GM19239 (cell line): ENCODE measurements at regions not wholly inside any gene's neighbourhood (a gene's known extent, or its start where the extent isn't known, plus 50 kb on each side); places are given as distances from the start of the nearest gene placed in this dataset.
"Not testable (repeated sequence)": the region's sequence is repeated elsewhere in the genome, so short reads cannot be mapped to it uniquely, and the experiment has no call there.

Source experiments
- DNase-seq: peaks from one replicate; pipeline ENCODE4 v3.0.0; 2011; ENCODE audit warnings: low spot score; ENCODE audit not compliant: insufficient read length
- FAIRE-seq: peaks from 2 replicates; lab custom pipeline; 2011; peaks lifted over from hg19 to GRCh38; lab: Jason Lieb, UNC

GRCh38 chr22:22772883-22773282, 114.7 kb upstream of the IGLL5 start:
- no peak for FAIRE-seq
- DNase-seq, result no peak

DNA sequence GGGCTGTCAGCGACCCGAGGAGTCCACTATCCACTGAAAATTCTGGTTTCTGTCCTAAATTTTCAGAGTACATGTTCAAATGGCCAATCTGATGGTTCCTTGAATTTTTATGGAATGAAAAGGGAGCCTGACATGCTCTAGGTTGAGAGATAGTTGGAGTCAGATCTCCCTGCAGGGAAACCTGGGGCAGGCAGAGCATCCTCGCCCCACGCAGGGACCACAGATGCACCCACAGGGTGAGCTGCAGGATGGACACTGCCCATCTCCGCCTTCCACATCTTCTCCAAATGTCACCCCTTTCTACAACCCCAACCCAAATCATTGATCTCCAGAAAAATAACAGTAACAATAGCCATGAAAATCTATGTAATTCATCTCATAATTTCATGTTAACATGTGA, 114.2 kb upstream of the IGLL5 start:
- FAIRE-seq (no peak), DNase-seq (no peak)

DNA sequence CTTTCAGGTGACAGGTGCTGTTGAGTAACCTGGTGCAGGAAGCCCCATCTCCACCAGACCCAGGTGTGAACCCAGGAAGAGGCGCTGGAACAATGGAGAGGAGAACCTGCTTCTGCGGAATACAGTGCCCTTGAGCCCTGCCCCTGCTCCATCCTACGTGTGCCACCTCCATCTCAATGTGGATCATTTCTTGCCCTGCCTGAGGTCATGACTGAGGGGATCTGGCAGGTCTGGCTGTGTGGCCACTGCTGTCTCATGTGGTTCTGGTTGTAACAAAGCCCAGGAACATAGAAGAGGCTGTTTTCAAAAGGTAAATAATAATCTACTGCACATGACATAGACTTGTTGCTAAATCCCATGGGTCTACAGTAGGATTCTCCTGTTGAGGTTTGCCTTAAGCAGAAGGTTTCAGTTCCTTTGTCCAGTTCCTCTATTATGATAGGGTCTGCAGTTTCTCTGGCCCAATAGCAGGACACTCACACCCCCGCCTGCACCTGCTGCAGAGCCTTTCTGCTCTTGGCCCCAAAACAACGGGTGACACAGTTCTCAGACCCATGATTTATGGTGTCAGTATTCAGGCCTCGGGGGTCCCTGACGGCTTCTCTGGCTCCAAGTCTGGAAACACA, 113.5 kb upstream of the IGLL5 start:
- no peak for DNase-seq
- FAIRE-seq, result no peak

- FAIRE-seq, result peak; percentile 82
- not testable (repeated sequence) for DNase-seq
Measured at GRCh38 chr22:22774762-22775161, 112.9 kb upstream of the IGLL5 start.

DNA sequence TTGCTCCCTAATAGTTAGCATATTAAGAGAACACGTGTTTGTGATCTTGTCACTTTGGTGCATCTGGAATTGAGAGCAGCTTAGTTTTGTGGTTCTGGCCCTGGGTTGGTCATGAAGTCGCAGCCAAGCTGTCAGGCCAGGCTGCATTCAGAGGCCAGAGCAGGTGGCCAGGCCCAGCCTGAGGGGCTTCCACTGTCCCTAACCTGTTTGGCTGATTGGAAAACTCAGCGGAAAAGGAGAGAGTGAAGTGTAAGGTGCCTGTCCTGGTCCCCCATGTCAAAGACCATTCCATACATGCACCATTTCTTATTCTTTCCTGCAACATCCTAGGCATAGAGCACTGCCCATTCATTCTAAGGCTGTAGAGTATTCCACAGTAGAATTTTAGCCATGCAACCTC, 111.5 kb upstream of the IGLL5 start:
- no peak for DNase-seq
- no peak for FAIRE-seq

DNA sequence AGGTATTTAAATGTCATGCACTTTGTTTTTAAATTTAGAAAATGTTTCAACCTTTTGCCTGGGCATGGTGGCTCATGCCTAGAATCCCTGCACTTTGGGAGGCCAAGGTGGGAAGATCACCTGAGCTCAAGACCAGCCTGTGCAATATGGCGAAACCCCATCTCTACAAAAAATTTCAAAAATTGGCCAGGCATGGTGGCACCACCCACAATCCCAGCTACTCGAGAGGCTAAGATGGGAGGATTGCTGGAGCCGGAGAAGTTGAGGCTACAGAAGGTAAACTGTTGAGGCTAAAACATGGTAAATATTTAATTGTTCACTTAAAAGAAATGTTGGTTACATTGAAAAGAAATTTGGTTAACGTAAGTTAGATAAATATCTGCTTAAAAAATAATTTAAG, 108.4 kb upstream of the IGLL5 start:
- no peak for FAIRE-seq

DNA sequence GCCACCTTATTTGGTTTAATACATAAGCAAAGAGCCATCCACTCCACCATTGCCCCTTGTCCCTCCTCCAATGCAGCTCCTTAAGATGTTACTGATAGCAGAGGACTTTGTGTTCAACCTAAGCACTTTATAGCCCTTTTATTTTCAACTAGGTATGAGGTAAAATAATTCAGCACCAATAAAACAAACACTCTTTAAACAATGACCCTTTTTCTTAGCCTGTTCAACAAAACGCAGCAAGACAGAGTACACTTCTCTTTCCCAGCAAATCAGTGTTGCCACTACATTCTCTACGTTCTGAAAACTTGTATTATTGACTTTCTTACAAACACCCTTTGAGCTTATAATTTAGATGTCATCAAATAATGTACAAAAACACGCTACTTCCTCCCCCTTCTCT, 104.0 kb upstream of the IGLL5 start:
- FAIRE-seq (no peak), DNase-seq (no peak)

More for the DNA sequence above, 108.4 kb upstream of the IGLL5 start:
- DNase-seq, result no peak

- FAIRE-seq (no peak), DNase-seq (no peak)
Measured at GRCh38 chr22:22784249-22785039, 103.2 kb upstream of the IGLL5 start.

DNA sequence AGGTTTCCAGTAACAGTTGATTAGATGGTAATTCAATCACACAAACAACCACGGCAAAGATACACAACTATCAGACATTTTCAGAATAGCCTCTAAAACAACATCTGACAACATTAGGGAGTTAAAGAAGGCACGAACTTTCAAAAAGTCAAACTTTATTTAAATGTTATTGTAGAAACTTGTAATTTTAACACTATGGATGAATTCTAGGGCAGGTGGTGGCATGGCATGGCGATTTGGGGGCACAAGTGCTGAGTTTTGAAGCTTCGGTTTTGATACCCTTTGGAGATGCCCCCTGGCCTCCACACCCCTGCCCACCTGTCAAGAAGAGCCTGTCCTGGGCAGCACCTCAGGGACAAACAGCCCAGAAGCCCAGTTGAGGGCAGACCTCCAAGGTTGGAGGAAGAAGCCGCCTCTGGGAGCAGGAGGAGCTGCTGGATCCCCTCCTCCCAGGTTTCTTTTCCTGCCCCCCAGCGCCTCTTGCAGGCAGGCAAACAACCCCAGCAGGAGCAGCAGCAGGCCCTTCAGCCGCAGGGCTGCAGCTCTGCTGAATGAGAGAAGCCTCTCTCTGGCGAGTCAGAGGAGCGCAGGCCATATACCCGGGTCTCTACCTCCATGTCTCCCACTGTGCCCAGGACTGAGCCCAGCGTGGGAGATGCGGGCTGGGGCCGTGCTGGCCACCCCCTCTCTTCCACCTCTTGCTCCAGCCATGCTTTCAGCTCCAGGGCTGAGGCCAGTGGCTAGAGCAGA, 102.1 kb upstream of the IGLL5 start:
- DNase-seq (no peak), FAIRE-seq (no peak)

DNA sequence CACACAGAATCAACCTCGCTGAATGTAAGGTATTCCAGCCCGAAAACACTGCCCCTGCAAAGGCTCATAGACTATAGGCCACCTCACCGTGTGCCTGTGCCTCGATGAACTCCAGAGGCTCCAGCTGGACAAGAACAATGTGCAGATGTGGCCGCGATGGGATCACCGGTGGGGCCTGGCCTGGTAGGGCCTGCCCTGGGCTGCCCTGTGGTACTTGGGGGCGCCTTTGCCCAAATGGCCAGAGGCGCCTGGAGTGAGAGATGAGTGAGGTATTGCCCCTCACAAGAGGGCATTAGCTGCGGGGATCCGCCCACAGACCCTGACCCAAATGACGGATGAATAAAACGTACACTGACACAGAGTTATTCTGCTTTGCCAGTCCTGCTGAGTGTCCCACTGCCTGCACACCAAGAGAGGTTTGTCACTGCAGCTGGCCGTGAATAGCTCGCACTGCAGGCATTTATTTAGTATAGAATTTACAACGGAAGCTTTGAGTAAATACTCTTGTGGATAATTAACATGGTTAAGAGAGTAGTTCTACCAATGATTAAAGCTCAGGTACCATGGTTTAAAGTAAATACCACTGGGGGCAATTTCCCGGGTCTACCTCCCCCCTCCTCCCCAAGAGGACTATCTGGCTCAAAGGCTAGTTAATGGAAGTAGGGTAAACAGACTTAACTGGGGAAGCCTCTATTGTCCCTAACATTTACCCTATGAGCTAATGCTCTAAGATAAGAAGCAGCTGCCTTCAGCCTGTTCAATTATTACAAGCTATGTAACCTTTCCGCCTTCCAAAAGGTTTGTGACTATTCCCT, 101.1 kb upstream of the IGLL5 start:
- DNase-seq (no peak), FAIRE-seq (no peak)

DNA sequence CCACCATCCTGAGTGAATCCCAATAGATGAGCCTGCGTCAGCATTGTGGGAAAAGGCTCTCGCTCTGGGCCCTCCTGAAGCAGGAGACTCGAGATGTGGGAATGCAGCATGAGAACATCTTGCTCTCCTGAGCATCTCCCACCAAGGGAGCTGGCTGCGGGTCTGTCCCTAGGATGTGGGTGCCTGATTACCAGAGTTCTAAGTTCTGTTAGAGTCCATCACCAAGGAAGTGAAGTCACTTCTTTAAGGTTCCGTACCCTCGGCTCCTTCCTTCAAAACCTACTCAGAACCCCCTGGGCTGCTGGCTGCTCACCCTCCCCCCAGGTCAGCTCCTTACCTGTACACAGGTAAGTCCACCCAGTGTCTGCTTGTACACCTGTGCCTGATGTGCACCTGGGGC, 100.5 kb upstream of the IGLL5 start:
- FAIRE-seq (no peak), DNase-seq (no peak)

DNA sequence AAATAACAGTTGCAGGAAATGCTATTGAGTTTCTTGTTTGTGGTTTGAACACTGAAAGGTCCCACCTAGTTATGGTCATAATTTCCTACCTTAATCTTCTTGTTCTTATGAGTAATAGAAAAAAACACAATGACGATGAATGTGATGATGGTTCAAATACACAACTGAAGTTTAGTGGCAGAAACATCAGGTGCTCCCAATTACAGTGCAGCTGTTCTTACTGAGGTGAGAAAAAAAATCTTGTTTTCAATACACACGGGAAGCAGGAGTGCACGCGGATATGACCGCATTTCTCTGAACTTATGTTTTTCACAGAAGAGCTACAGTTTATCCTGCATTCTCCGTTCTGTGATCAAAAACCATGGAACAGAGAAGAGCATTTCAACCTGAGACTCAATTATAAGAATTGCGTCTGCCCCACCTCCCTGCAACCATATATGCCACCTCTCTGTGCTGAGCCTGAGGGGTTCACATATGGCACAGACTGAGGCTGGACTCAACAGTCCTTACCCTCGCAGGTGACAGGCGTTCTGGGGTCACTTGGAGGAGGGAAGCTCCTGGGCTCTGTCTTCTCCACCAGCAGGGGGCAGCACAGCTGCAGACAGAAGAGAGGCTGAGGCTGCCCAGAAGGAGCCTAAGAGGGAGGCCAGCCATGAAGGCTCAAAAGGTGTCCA, 99.7 kb upstream of the IGLL5 start:
- FAIRE-seq (peak; percentile 90), DNase-seq (peak; percentile 70)

DNA sequence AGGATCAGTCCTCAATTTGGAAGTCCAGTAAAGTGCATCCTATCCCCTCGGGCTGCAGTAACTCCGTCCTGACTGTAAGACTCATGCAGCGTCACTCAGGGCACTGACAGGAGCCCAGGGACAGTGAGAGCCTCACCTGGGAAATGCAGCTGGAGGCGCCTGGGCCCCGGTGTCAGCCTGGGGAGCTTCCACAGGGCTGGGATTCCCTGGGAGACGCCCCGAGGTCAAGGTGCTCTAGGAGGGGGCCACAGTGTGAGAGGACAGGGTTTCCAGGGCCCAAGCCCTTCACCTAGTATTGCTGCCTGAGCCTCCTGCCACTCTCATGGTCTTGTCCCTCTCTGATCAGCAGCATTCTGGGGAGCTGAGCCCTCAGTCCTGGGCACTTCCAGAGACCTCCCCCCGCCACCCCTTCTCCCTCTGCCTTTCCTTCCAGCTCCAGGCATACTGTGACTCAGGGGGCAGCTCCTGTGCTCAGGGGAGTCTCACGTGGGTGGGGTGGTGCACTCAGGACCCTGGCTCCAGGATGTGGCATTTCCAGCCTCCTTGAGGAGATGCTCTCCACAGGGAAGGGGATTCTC, 99.1 kb upstream of the IGLL5 start:
- no peak for FAIRE-seq

GRCh38 chr22:22789233-22789921, 98.2 kb upstream of the IGLL5 start:
- no peak for FAIRE-seq
- no peak for DNase-seq

More for the DNA sequence above, 99.1 kb upstream of the IGLL5 start:
- no peak for DNase-seq

DNA sequence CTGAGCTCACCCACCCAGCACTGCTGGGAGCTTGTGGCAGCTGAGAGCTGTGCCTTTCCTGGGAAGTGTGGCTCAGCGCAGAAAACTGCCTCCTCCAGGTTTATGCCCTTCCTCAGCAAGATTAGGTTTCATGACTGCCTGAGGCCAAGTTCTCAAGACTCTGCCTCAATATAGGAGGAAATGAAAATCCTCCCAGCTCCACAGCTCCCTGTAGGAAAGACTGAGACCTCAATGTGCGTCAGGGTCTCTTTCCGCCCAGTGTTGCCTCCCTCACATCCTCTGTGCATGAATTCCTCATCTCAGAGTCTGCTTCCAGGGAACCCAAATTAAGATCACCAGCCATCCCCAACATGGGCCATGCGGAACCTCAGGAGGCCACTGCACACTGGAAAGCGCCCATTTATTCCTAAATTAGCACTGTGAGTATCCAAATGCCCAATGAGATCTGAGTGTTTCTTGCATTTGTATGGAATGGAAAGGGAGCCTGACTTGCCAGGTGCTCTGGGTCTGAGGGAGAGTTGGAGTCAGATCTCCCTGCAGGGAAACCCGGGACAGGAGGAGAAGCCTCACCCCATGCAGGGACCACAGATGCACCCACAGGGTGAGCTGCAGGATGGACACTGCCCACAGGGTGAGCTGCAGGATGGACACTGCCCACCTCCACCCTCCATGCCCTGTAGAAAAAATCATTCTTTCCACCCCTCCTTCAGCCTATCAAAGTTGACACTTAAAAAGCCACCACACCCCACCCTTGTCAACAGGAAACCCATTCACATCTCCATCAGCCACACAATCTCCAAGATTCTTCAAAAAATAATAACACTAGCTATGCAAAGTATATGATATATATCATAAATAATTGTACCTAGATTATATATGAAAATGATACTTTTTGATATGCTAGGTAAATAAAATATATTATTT, 97.4 kb upstream of the IGLL5 start:
- no peak for DNase-seq
- no peak for FAIRE-seq

DNA sequence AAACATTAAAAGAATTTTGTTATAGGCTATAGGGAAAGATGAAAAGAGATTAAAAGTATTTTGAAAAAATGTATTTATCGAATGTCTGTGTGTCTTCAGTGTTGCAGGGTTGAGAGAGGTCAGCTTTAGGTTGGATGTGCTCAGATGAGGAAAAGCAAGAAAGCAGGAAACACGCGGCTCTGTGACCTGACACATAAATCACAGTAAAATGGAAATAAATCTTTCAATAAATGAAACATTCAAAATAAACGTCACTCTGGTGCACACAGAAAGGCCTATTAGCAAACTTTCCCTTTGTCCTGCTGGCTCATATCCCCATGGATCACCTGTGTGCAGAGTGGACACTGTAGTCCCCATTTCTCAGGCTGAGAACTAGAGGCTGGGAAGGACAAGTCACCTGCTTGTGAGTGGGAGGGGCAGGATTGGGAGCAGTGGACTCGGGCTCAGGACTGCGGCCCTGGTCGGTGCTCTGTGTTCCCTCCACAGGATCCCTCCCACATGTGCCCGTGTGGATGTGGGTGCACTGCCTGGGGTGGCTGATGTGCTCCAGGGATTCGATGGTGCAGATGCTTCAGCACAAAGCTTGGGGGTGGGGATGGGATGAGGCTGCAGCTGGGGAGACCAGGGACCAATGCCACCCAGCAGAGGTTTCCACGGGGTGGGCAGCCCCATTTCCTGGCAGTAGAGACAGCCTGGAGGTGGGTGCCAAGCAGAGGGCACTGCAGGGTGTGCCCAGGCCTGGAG, 96.0 kb upstream of the IGLL5 start:
- no peak for DNase-seq
- no peak for FAIRE-seq

DNA sequence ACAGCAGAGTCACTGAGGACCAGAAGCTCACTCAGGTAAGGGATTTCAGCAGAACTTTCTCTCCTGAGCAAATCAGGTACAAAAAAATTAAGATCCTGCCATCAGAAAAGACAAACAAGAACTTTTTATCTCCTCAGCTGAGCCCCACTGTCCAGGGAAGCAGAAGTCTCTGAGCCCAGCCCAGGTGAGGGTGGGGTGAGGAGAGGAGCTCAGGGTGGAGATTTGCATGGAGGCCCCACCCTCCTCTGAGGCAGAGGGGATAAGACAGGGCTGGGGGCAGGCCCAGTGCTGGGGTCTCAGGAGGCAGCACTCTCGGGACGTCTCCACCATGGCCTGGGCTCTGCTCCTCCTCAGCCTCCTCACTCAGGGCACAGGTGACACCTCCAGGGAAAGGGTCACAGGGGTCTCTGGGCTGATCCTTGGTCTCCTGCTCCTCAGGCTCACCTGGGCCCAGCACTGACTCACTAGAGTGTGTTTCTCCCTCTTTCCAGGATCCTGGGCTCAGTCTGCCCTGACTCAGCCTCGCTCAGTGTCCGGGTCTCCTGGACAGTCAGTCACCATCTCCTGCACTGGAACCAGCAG, 95.3 kb upstream of the IGLL5 start:
- not testable (repeated sequence) for FAIRE-seq, DNase-seq
